ENCODE measurements at regions not wholly inside any gene's neighbourhood (a gene's known extent, or its start where the extent isn't known, plus 50 kb on each side); places are given as distances from the start of the nearest gene placed in this dataset.

DNA sequence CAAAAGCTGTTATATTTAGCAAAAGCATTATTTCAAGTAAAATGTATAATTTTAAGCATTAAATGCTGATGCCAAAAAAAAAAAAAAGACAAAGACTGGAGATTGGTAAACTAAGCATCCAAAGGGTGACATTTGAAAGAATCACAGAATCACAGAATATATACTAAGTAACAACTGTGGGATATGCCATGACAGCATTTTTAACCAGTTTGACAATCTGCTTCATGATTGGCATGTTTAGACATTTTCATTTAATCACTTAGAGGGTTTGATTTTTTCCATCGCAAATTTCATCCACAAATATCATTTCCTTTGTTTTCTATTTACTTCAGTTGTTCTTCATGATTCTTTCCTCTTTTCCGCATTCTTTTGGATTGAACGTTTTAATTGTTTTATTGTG lies 66.9 kb upstream of the TMEM18 start:
- TF ChIP-seq, protein P1, sequence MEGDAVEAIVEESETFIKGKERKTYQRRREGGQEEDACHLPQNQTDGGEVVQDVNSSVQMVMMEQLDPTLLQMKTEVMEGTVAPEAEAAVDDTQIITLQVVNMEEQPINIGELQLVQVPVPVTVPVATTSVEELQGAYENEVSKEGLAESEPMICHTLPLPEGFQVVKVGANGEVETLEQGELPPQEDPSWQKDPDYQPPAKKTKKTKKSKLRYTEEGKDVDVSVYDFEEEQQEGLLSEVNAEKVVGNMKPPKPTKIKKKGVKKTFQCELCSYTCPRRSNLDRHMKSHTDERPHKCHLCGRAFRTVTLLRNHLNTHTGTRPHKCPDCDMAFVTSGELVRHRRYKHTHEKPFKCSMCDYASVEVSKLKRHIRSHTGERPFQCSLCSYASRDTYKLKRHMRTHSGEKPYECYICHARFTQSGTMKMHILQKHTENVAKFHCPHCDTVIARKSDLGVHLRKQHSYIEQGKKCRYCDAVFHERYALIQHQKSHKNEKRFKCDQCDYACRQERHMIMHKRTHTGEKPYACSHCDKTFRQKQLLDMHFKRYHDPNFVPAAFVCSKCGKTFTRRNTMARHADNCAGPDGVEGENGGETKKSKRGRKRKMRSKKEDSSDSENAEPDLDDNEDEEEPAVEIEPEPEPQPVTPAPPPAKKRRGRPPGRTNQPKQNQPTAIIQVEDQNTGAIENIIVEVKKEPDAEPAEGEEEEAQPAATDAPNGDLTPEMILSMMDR (IDR thresholded peaks at IDR 0.05; ENCODE audit: low read length), result no peak
- TF ChIP-seq EZH2phosphoT487 (IDR thresholded peaks at IDR 0.05; ENCODE audit: low read length), result no peak
- no peak for TF ChIP-seq EZH2 (optimal IDR thresholded peaks at IDR 0.05; ENCODE audit: low read depth, low read length)

All from MM.1S (cell line).